ENCODE measurements at regions not wholly inside any gene's neighbourhood (a gene's known extent, or its start where the extent isn't known, plus 50 kb on each side); places are given as distances from the start of the nearest gene placed in this dataset.

DNA sequence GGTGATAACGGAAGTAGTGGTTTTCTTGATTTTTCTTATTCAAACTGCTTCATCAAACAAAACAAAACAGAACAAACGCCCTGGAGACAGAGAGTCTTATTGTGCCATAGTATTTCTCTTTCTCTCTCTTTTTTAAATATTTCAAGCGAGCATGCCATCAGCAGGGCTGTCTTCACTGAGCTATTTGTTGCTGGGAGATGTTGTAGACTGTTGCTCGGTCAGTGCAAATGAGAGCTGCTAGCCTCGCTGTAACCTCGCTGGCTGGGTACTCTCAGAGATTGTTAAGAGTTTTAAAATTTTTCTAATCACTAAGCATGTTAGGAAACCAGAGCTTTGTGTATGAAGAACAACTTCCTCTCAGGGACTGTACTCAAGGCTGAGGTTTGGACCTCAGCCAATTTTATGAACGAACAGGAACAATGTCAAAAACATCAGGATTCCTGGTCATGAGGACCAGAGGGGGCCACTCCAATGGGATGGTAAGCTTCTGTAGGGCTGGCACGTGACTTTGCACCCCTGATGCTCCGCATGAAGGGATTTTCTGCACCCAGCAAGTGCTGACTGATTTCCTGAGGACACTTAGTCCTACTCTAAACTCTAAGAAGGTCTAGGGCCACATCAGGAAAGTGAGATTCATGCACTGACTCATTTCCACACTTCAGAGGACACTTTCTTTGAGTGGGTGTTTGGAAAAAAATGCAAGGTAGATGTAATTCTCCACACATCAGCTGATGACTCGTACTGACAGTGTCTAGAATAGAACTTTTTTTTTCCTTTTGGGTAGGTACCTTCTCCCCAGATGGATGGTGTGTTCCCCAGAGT is 59.8 kb upstream of the IL1R1 start:
- TF ChIP-seq, protein P1, sequence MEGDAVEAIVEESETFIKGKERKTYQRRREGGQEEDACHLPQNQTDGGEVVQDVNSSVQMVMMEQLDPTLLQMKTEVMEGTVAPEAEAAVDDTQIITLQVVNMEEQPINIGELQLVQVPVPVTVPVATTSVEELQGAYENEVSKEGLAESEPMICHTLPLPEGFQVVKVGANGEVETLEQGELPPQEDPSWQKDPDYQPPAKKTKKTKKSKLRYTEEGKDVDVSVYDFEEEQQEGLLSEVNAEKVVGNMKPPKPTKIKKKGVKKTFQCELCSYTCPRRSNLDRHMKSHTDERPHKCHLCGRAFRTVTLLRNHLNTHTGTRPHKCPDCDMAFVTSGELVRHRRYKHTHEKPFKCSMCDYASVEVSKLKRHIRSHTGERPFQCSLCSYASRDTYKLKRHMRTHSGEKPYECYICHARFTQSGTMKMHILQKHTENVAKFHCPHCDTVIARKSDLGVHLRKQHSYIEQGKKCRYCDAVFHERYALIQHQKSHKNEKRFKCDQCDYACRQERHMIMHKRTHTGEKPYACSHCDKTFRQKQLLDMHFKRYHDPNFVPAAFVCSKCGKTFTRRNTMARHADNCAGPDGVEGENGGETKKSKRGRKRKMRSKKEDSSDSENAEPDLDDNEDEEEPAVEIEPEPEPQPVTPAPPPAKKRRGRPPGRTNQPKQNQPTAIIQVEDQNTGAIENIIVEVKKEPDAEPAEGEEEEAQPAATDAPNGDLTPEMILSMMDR (IDR thresholded peaks at IDR 0.05), result no peak
- peak in 2 of 3 donors; percentile 3 to 19 for TF ChIP-seq POLR2AphosphoS5 (IDR thresholded peaks at IDR 0.05)
- H3K27me3 ChIP-seq, result no peaks in the 10 kb centered on the region
- intact Hi-C loops (cut with DNase I; ENCODE audit: low total_unique reads) (no loop called here), in situ Hi-C loops (cut with MboI; ENCODE audit: low pct_ligation_motif_present in 1 of 4, low pct_unique_long_range_greater_than_20kb in 1 of 4, low sequenced_read_pairs in 3 of 4) (no loop called here)
- peaks cover 0 to 7% (median 6%) of the 10 kb centered on the region in 4 donors for H3K4me1 ChIP-seq
- DNase-seq, result no peak
- WGBS, 2 donors (ENCODE audit: low coverage in 1 of 2), result 35 to 44% methylated on average over 6 to 10 of the region's 10 CpGs
- peak overlapping the region; percentile 19 to 70 (median 56) for H3K27ac ChIP-seq
- H3K36me3 ChIP-seq, result no peaks in the 10 kb centered on the region
- no peak overlapping the region for H3K4me3 ChIP-seq
- H3K9me3 ChIP-seq, result no peaks in the 10 kb centered on the region

DNA sequence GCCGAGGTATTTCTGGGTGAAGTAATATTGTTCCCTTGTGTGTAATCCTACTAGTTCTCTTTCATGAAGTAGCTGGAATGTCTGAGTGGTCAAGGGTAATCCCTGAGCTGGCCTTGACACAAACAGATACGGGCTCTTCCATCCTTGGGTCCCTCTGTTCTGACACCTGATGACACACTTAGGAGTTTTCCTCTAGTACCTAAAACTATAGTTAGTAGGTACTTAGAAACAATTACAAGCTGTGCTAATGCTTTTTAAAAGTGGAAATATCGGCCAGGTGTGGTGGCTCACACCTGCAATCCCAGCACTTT is 59.2 kb upstream of the IL1R1 start:
- Histone ChIP-seq H3K4me1 (peaks cover 0 to 7% (median 6%) of the 10 kb centered on the region in 4 donors), H3K27me3 (no peaks in the 10 kb centered on the region), H3K27ac (peak overlapping the region; percentile 19 to 70 (median 56)), H3K4me3 (no peak overlapping the region), H3K36me3 (no peaks in the 10 kb centered on the region), H3K9me3 (no peaks in the 10 kb centered on the region)
- intact Hi-C loops (cut with DNase I; ENCODE audit: low total_unique reads), result no loop called here
- TF ChIP-seq, protein P1 (IDR thresholded peaks at IDR 0.05), result no peak
- TF ChIP-seq EP300 (IDR thresholded peaks at IDR 0.05; ENCODE audit: low read depth) (no peak), POLR2A (IDR thresholded peaks at IDR 0.05) (no peak), POLR2AphosphoS5 (IDR thresholded peaks at IDR 0.05) (no peak)
- in situ Hi-C loops (cut with MboI; ENCODE audit: low pct_ligation_motif_present in 1 of 4, low pct_unique_long_range_greater_than_20kb in 1 of 4, low sequenced_read_pairs in 3 of 4), result no loop called here
- 65 to 74% methylated on average over 2 to 3 of the region's 3 CpGs for WGBS, 2 donors (ENCODE audit: low coverage in 1 of 2)
- no peak for DNase-seq

DNA sequence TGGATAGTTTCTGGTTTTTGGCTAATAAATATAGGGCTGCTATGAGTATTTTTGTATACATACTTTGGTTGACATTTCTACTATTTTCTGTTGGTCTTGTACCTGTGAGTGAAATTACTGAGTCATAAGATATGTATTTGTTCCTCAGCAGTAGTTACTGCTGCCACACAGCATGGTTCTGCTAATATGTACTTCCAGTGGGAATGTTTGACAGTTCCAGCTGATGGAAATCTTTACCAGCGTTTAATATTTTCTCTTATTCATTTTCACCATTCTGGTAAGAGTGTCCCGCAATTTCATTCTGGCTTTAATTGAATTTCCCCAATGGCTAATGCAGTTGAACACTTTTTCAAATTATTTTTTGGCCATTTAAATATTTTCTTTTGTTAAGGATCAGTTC is 57.9 kb upstream of the IL1R1 start:
- Histone ChIP-seq H3K4me3 (no peak overlapping the region), H3K4me1 (peaks cover 0 to 7% (median 6%) of the 10 kb centered on the region in 4 donors), H3K36me3 (no peaks in the 10 kb centered on the region), H3K27me3 (no peaks in the 10 kb centered on the region), H3K27ac (no peak overlapping the region), H3K9me3 (no peaks in the 10 kb centered on the region)
- in situ Hi-C loops (cut with MboI; ENCODE audit: low pct_ligation_motif_present in 1 of 4, low pct_unique_long_range_greater_than_20kb in 1 of 4, low sequenced_read_pairs in 3 of 4), result no loop called here
- no peak for DNase-seq
- 67 to 68% methylated on average over 2 of the region's 2 CpGs for WGBS, 2 donors (ENCODE audit: low coverage in 1 of 2)
- TF ChIP-seq, protein P1 (IDR thresholded peaks at IDR 0.05), result no peak
- no peak for TF ChIP-seq POLR2A (IDR thresholded peaks at IDR 0.05)
- no peak for TF ChIP-seq POLR2AphosphoS5 (IDR thresholded peaks at IDR 0.05)
- TF ChIP-seq EP300 (IDR thresholded peaks at IDR 0.05; ENCODE audit: low read depth), result no peak
- intact Hi-C loops (cut with DNase I; ENCODE audit: low total_unique reads), result no loop called here

DNA sequence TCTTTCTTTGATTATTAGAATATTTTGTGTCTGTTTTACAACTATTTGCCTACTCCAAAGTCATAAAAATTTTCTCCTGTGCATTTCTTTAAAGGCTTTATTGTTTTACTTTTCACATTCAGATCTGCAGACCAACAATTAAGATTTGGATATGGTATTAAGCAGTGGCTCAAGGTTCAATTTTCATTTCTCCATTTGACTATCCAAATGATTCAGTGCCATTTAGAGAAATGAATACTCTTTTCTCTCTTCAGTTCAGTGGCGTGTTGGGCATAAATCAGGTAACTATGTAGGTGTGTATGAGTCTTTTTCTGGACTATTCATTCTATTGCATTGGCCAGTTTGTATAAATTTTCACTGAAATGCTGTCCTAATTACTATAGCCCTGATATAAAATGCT is 57.3 kb upstream of the IL1R1 start:
- in situ Hi-C loops (cut with MboI; ENCODE audit: low pct_ligation_motif_present in 1 of 4, low pct_unique_long_range_greater_than_20kb in 1 of 4, low sequenced_read_pairs in 3 of 4) (no loop called here), intact Hi-C loops (cut with DNase I; ENCODE audit: low total_unique reads) (no loop called here)
- Histone ChIP-seq H3K9me3 (no peaks in the 10 kb centered on the region), H3K36me3 (no peaks in the 10 kb centered on the region), H3K27ac (no peak overlapping the region), H3K4me3 (no peak overlapping the region), H3K4me1 (peaks cover 0 to 7% (median 6%) of the 10 kb centered on the region in 4 donors), H3K27me3 (no peaks in the 10 kb centered on the region)
- TF ChIP-seq POLR2AphosphoS5 (IDR thresholded peaks at IDR 0.05) (no peak), EP300 (IDR thresholded peaks at IDR 0.05; ENCODE audit: low read depth) (no peak), POLR2A (IDR thresholded peaks at IDR 0.05) (no peak)
- TF ChIP-seq, protein P1 (IDR thresholded peaks at IDR 0.05), result no peak
- WGBS, 2 donors (ENCODE audit: low coverage in 1 of 2), result 81% methylated on average over 1 of the region's 1 CpG; no CpG with 5 or more reads in 1 of the 2 donors
- DNase-seq, result no peak
